NCI-H748 (cell line): ENCODE measurements at regions not wholly inside any gene's neighbourhood (a gene's known extent, or its start where the extent isn't known, plus 50 kb on each side); places are given as distances from the start of the nearest gene placed in this dataset.

Experiments used
- DNase-seq: peaks from one replicate; lab custom pipeline; 2025; ENCODE audit not compliant: unreplicated experiment; lab: John Stamatoyannopoulos, UW

DNA sequence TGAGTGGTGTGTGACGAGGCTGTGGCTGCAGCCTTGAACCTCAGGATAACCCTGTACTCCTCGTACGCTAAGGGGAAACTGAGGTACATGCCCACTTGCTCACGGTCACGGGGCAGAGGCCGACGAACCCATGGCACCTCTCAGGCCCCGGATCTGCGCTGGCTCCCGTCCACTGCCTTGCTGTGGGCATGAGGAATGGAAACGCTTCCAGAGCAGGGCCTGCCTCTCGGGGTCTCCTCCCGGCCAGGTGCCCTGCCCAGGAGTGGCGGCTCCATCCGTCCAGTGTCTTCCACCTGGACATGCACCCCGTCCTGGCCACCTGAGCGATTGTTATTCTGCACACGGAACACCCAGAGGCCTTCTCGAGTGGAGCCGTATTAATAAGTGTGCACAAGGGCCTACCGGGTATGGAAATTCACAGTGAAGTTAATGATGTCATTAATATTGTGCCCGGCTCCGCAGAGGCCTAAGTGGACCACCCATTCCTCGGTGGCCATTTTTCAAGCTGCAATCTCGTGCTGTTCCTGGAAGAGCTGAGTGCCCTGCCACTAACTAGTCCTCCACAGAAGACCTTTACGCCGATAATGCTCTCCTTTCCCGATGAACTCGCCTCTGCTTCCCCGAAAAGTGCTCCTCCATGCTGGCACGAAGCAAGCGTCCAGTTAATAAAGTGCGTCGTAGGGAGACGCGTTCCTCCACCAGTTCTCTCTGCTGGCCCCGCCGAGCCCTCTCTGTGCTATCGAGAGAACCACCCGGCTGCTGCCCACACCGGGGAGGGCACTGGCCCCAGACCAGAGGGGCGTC, 927.9 kb downstream of the BRD1 start:
- no peak for DNase-seq

DNA sequence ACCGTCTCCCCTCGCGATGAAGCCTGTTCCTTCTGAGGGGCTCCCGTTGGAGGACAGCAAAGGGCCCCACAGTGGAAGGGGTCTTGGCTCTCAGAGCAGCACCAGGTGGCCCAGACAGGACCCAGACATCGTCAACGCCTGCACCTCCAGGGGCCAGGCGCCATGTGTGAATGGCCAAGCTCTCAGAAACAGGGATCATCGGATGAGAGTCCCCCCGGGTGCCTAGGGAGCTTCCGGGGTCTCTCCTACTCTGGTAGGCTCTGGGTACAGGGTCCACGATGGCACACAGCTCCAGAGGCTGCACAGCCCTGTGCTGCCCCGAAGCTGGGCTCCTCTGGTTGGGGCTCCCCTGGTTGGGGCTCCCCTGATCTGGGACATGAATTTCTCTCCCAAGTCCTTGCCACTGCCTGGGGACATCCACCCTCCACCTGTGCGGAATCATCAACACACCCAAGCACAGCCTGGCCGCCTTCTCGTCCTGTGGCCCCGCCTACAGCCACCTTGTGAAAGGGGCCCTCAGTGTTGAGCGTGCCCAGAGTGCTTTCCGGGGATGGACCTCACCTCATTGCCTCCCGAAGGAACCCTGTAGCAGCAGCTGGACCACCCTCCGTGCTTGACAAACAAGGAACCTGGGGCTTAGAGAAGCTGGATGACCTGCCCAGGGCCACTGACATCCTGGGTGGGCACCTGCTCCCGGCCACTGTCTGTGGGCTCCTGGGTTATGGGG, 929.0 kb downstream of the BRD1 start:
- DNase-seq, result no peak

DNA sequence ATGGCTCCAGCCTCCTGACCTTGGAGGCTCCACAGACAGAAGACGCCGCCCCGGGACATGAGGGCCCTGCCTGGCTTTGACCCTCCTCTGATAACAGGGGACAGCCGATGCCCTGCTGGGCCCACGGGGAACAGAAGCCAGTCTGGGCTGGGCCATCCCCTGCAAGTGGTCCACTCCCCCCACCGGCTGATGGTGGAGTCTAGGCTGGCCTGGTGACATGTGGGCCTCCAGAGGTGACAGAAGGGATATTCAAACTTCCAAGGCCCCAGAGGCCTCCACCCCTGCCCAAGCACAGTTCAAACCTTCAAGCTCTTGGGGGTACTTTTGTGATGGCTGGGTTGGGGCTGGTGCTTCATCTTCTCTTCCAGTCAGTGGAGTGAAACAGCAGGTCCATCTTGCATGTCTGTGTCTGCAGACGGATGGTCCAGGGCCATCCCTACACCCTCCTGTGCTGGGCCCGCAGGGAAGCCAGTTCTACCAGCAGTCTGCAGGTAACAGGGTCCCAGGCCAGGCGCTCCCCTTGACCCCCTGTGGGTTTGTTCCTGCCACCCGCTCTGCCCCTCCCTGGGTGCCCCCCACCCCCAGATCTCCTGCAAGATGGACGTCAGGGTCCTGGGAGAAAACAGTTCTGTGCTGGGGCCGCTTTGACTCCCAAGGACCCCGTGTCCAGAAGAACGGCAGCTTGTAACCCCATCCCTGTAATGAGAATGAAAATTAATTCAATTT, 929.9 kb downstream of the BRD1 start:
- no peak for DNase-seq

DNA sequence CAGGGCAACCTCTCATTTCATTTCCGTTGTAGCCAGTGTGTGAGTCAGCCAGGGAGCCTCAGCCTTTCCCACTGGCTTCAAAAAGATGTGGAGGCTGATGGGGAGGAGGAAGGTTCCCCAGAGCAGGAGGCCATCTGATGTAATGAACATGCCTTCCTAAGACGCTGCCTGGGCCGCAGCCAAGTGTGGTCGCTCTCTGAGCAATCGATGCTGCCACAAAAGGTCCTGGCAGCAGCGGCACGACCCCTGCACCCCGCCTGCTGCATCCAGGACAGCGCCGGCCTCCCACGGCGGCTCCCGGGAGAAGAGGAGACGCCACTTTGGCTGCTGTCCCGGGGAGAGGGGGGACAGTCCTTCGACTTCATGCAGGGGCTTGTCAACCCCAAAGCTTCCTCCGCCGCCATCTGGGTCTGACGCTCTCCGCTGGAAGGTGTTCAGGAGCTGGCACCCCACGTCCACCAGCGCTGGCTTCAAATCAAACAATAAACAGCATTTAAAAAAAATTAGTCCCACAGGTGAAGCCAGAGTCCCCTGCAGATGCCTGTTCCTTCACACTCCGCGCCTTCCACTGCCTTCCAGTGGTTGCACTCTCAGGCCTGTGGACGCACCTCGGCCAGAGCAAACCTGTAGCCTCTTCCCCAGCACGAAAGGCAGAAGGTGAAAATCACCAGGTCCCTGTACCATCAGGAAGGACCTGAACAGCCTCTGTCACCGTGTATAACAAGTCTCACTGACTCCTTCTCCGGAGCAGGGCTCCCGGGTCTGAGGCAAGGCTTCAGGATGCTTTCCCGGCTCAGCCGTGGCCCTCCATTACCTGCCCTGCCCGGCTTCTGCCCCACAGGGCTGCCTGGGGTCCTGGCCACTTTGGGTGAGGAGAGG, 930.7 kb downstream of the BRD1 start:
- no peak for DNase-seq

DNA sequence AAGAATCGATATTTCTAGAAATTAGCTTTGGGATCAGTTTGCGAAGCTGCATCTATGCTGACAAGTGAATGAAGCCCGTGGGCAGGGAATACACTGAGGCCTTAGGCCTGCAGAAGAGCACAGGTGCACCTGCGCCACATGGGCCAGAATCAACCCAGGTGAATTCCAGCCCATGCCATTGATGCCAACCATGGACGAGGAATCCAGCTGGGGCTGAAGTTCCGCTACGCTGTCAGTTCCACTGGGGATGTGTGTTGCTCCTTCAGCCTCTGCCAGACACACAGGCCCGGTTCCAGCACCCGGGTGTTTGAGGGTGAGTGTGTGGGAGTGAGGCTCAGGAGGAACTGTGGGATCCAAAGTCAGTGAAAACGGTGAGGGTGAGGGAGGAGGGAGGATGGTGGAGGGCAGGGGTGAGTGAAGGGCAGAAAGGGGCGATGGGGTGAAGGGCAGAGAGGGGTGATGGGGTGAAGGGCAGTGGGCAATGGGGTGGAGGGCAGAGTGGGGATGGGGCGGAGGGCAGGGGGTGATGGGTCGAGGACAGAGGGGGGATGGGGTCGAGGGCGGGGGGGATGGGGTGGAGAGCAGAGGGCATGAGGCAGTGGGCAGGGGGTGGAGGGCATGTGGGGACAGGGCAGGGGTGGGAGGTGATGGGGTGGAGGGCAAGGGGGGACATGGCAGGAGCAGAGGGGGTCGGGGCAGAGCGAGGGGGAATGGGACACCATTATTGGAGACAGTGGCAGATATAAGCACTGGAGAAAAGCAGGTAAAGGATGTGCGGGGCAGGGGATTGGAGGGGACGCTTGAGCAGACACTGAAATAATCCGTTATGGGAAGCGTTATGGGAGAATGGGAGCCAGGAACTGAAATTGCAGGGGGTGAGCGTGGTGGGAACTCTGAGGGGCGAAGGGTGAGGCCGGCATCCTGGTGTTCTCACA, 931.6 kb downstream of the BRD1 start:
- no peak for DNase-seq

DNA sequence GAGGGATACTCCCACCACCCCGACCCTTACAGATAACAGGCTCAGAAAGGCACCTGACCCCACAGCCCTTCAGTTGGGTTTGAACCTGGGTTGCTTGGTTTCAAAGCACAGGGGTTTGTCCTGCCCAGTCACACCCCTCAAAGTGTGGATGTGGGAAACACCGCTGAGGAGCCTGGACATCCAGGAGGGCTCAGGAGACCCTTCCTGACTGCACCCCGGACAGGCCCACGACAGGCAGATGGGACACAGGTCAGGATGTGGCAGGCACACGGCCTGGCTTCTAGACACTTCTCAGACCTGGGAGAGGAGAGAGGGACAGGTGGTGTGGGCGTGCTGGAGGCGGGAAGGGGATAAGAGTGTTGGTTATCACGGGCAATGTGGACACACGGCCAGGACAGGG, 932.3 kb downstream of the BRD1 start:
- no peak for DNase-seq

DNA sequence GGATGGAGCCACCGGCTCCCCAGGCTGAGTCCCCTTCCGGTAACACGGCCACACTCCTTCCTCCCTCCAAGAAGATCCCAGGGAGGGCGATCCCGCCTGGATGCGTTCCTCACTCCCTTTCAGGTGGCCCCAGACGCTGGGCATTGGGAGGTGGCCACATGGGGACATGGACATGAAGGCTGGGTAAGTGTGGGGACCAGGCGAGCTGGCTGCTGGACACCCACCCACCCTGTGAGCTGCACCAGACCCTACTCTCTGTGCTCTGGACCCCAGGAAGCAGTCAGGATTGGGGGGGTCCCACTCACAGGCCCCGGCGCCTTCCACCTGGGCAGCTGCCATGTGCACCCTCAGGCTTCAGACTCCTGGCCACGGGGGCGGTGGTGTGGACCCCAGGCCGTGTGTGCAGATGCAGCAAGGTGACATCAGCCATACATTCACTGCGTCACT, 932.8 kb downstream of the BRD1 start:
- DNase-seq, result no peak

DNA sequence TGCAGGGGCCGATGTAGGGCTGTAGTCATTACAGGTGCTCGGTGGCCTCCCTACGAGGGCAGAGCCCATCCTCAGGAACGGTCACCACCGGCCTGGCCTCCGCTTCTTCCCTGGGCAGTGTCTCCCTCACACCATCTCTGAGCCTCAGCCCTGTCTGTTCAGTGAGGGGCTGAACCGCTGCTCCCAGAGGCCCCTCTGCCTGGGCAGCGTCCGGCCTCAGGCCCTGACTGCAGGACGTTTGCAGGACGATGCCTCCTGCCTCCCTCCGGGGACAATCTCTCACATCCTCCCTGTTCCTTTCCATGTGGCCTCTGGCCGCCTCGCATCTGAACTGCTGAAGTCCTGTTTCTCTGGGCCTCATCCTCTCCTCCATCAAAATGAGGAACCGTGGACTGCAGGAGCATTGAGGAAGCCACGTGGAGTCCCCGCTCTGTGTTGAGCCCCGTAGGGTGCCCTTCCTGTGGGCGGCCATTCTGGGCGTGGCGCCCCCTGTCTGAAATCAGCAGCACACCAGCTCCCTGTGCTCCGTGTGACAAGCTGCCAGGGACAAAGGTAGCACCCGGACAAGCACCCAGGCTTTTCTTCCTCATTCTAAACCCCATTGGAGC, 933.5 kb downstream of the BRD1 start:
- peak; percentile 18 for DNase-seq

DNA sequence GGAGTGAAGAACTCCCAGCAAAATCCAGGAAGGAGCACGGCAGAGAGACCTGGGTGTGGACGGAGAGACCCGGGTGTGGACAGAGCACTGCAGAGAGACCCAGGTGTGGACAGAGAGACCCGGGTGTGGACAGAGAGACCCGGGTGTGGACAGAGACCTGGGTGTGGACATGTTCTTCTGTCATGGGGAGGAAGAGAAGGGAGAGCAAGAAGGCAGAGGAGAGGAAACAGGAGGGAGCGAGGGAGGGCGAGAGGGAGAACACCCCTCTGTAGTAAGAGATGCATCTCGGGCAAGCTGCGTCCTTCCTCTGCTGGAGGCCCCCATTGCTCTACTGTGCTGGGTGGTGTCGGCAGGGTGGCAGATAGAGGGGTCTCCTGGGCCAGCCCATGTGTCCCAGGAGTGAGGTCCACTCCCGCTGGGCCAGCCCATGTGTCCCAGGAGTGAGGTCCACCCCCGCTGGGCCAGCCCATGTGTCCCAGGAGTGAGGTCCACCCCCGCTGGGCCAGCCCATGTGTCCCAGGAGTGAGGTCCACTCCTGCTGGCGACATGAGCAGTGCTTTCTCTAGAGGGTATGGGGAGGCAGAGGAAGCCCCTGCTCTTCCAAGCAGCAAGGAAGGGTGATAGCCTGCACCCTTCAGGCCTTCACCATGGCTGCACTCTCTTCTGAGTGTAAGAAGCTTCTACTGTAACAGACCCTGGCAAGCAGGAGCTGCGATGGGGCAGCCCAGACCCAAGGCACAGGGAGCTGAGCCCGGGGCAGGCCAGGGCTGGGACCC, 934.2 kb downstream of the BRD1 start:
- DNase-seq, result no peak

DNA sequence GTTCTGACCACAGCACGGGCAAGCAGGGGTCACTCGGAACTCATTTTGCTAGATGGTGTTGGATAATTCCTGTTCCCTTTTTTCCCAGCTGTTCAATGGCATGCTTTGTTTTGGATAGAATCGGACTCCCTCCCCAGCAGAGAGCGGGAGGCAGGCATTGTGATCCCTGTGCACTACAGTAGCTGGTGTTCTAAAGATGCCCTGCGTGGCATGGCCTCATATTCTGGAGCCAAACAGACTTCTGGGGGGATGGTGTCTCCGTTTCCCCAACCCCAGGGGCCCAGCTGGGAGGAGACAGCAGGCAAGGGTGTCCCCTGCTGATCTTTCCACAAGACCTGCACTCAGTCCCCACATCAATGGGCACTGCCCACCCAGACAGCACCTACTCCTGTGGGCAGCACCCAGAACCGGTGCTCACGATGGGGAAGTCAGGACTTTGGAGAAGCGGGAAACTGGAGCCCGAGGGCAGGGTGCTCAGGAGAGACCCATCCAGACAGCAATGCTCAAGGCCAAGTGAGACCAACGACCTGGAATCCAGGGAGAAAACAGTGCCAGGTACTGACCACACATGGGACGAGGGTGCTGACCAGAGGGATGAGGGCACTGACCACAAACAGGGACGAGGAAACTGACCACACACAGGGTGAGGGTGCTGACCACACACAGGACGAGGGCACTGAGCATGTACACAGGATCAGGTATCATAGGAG, 934.9 kb downstream of the BRD1 start:
- no peak for DNase-seq

DNA sequence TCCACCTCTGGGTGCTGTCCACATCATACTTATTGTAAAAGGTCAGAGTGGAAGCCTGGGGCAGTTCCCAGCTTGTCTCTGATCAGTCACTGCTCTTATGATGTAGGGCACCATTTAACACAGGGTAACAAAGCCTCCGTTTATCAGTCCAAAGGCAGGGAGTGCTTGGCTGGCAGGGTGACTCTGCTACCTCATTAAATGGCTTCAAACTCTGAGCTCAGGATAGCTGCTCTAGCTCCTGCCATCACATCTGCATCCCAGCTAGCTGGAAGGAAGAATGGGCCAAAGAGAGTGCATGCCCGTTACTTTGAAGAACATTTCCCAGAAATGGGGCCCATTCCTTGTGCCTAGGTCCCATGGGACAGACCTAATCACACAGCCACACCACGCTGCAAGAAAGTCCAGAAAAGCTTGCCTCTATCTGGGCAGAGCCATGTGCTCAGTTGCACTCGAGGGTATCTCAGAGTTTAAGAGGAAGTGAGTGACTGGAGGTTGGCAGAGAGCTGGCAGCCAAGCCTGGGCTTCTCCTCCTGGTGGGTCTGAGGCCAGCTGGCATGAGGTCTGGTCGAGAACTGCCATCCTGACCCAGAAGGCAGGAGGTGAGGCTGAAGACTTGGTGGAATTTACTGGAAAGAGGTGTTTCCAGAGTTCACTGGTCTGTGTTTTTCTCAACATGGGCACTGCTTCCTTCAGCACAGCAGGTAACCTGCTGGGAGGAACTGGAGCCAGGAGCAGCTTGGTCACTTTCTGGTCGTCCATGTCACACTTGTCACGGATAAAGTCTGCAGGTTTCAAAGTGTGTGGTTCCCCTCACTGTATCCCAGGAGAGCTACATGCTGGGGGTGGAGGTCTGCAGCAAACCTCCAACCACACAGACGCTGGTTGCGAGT, 935.7 kb downstream of the BRD1 start:
- DNase-seq, result no peak

DNA sequence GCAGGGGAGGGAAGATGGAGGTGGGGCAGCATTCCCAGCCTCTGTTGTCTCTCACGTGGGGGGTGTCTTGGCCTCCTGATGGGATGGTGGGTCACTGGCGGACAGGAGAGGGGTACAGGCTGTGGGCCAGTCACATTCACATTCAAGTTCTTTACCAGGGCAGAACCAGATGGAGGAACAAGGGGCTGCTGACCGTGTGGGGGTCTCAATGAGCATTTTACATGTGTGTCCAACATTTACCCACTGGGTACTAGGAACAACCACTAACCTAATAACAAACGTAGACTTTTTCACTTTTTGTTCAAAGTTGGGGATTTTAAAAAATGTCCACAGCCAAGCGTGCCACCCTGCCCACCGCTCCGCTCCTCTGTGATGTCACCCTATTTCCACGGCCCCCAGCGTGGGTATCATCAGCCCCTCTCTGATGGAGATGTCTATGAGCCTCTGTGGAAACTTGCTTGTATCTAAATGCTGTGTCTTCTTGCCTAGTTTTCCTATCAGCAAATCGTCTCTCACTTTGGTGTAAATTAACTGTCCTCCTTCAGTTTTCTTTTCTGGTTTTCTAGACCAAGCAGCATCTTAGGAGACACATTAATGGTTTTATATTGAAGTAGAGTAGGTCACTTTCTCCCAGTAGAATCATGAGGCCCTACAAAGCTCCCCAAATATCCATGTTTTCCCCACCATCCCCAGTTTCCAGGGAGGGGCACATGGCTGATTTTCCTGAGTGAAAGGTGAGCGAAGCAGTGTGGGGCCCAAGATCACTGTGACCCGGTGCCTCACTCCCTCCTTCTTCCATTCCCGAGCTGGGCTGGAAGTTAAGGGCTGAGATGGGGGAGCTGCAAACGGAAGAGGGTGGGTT, 936.7 kb downstream of the BRD1 start:
- no peak for DNase-seq

DNA sequence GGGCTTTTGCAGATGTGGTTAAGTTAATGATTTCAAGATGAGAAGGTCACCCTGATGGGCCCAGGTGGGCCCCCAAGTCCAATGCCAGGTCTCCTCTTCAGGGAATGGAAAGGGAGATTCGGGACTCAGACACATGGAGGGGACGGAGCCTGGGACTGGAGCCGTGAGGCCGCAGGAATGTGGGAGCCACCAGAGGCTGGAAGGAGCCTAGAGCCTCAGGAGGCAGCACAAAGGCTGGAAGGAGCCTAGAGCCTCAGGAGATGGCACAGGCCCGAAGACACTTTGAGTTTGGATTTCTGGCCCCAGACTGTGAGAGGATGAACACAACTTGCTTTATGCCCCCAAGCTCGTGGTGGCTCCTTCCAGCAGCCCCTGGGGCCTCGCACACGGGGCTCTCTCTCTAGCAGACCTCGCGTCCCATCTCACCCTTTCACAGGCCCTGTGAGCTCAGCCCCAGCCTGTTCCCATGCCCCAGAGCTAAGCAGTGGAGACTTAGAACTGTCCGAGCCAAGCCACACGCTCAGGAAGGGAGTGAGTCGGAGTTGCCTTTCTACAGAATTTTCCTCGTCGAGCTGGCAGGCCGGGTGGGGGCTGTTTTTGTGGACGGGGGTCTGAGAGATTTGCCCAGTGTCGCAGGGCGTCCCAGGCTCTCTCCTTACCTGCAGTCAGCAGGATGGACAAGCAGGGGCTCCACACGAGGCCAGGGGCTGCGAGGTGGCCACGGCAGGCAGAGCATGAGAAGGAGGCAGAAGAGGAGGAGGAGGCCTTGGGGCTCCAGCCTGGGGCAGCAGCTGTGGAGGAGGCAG, 937.6 kb downstream of the BRD1 start:
- DNase-seq, result no peak

DNA sequence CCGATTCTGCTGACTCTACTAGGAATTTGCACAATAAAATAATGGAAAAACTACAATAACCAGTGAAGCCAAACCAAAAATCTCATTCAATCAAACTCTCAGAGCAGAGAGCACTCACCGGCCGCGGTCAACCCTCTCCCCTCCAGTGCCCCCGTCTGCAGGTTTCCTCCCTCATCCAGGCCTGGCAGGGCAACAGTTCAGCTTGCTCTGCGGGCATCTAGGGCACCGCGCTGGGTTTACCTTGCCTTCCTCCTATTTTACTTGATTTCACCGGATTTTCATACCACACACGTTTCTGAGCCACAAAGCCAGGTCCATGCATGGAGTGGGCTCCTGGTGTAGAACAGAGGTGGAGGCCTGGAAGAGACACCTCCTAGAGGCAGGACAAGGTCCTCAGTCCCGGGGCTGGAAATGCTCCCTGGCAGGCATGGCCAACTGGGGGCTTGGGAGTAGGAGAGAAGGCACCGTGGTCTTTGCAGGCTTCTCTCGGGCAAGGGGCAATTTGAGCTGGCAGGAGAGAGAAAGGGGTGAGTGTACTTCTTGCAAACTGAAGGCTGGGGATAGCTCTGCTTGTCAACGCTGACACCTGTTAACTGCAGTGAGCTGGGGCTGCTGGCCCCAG, 938.4 kb downstream of the BRD1 start:
- no peak for DNase-seq
